IgD-negative memory B cell (primary cell): ENCODE measurements at regions not wholly inside any gene's neighbourhood (a gene's known extent, or its start where the extent isn't known, plus 50 kb on each side); places are given as distances from the start of the nearest gene placed in this dataset.

Experiments used
- H3K27ac Mint-ChIP-seq, 3 donors: one replicate each; pipeline ENCODE4 v1.8.0; 2020 to 2022; ENCODE audit warnings: mild to moderate bottlenecking in 3 of 3, mixed read lengths in 3 of 3, moderate library complexity in 1 of 3
- H3K27me3 Mint-ChIP-seq: one replicate; pipeline ENCODE4 v1.8.0; 2021; ENCODE audit warnings: mixed read lengths
- H3K36me3 Mint-ChIP-seq: one replicate; pipeline ENCODE4 v1.8.0; 2020; ENCODE audit warnings: mild to moderate bottlenecking, mixed read lengths
- H3K4me1 Mint-ChIP-seq, 3 donors: one replicate each; pipeline ENCODE4 v1.8.0; 2020 to 2022; ENCODE audit warnings: mixed read lengths in 3 of 3, mild to moderate bottlenecking in 1 of 3
- H3K4me3 Mint-ChIP-seq, 4 donors: one replicate each; pipeline ENCODE4 v1.8.0; 2020 to 2022; ENCODE audit warnings: mild to moderate bottlenecking in 4 of 4, mixed read lengths in 4 of 4, moderate library complexity in 3 of 4
- H3K9me3 Mint-ChIP-seq, 3 donors: one replicate each; pipeline ENCODE4 v1.8.0; 2020 to 2021; ENCODE audit warnings: mixed read lengths in 3 of 3, mild to moderate bottlenecking in 1 of 3

GRCh38 chr14:23694949-23695663 lies 58.9 kb downstream of the DHRS2 start:
- no peak overlapping the region for H3K4me3 Mint-ChIP-seq

GRCh38 chr14:23695664-23695999 lies 59.5 kb downstream of the DHRS2 start:
- peaks cover 8% of the 10 kb centered on the region for H3K27me3 Mint-ChIP-seq
- no peaks in the 10 kb centered on the region for H3K36me3 Mint-ChIP-seq
- no peak overlapping the region for H3K4me3 Mint-ChIP-seq
- H3K9me3 Mint-ChIP-seq = peaks cover 0 to 4% (median 0%) of the 10 kb centered on the region in 3 donors
- H3K27ac Mint-ChIP-seq = no peak overlapping the region
- H3K4me1 Mint-ChIP-seq = no peaks in the 10 kb centered on the region

More at GRCh38 chr14:23694949-23695663, 58.9 kb downstream of the DHRS2 start:
- Mint-ChIP-seq H3K36me3 (no peaks in the 10 kb centered on the region), H3K9me3 (peaks cover 0 to 4% (median 0%) of the 10 kb centered on the region in 3 donors), H3K4me1 (no peaks in the 10 kb centered on the region), H3K27ac (no peak overlapping the region), H3K27me3 (peaks cover 8% of the 10 kb centered on the region)

- Mint-ChIP-seq H3K36me3 (peaks cover 2% of the 10 kb centered on the region), H3K4me1 (no peaks in the 10 kb centered on the region), H3K9me3 (no peaks in the 10 kb centered on the region), H3K27ac (no peak overlapping the region), H3K4me3 (no peak overlapping the region), H3K27me3 (peaks cover 6% of the 10 kb centered on the region)
Observed at GRCh38 chr14:23696701-23697239, 60.6 kb downstream of the DHRS2 start.

GRCh38 chr14:23697680-23698079 lies 61.5 kb downstream of the DHRS2 start:
- Mint-ChIP-seq H3K9me3 (peaks cover 0 to 3% (median 0%) of the 10 kb centered on the region in 3 donors), H3K36me3 (peaks cover 2% of the 10 kb centered on the region), H3K4me3 (no peak overlapping the region), H3K4me1 (no peaks in the 10 kb centered on the region), H3K27me3 (peaks cover 6% of the 10 kb centered on the region), H3K27ac (no peak overlapping the region)

GRCh38 chr14:23702656-23703426 lies 66.7 kb downstream of the DHRS2 start:
- H3K27ac Mint-ChIP-seq = no peak overlapping the region
- peaks cover 3 to 9% (median 4%) of the 10 kb centered on the region in 3 donors for H3K9me3 Mint-ChIP-seq
- H3K4me3 Mint-ChIP-seq = no peak overlapping the region
- no peaks in the 10 kb centered on the region for H3K4me1 Mint-ChIP-seq
- H3K27me3 Mint-ChIP-seq = no peaks in the 10 kb centered on the region
- H3K36me3 Mint-ChIP-seq = peaks cover 2% of the 10 kb centered on the region

GRCh38 chr14:23704890-23705289 lies 68.7 kb downstream of the DHRS2 start:
- Mint-ChIP-seq H3K4me1 (no peaks in the 10 kb centered on the region), H3K9me3 (peaks cover 3 to 9% (median 4%) of the 10 kb centered on the region in 3 donors), H3K27ac (no peak overlapping the region), H3K4me3 (no peak overlapping the region), H3K27me3 (no peaks in the 10 kb centered on the region), H3K36me3 (peaks cover 2% of the 10 kb centered on the region)

- Mint-ChIP-seq H3K4me1 (no peaks in the 10 kb centered on the region), H3K36me3 (no peaks in the 10 kb centered on the region), H3K4me3 (no peak overlapping the region), H3K27ac (no peak overlapping the region), H3K9me3 (peaks cover 3 to 8% (median 4%) of the 10 kb centered on the region in 3 donors), H3K27me3 (no peaks in the 10 kb centered on the region)
Observed at GRCh38 chr14:23707415-23707814, 71.3 kb downstream of the DHRS2 start.

GRCh38 chr14:23708343-23708742 lies 72.2 kb downstream of the DHRS2 start:
- Mint-ChIP-seq H3K27me3 (peaks cover 4% of the 10 kb centered on the region), H3K27ac (no peak overlapping the region), H3K4me1 (no peaks in the 10 kb centered on the region), H3K9me3 (peaks cover 3 to 4% (median 4%) of the 10 kb centered on the region in 3 donors), H3K4me3 (no peak overlapping the region), H3K36me3 (no peaks in the 10 kb centered on the region)

GRCh38 chr14:23709923-23710322 lies 73.8 kb downstream of the DHRS2 start:
- H3K9me3 Mint-ChIP-seq = peaks cover 0 to 3% (median 0%) of the 10 kb centered on the region in 3 donors
- H3K4me1 Mint-ChIP-seq = no peaks in the 10 kb centered on the region
- H3K4me3 Mint-ChIP-seq = no peak overlapping the region
- no peaks in the 10 kb centered on the region for H3K36me3 Mint-ChIP-seq
- H3K27ac Mint-ChIP-seq = no peak overlapping the region
- peaks cover 4% of the 10 kb centered on the region for H3K27me3 Mint-ChIP-seq

- Mint-ChIP-seq H3K36me3 (no peaks in the 10 kb centered on the region), H3K4me1 (no peaks in the 10 kb centered on the region), H3K9me3 (no peaks in the 10 kb centered on the region), H3K27ac (no peak overlapping the region), H3K4me3 (no peak overlapping the region), H3K27me3 (peaks cover 4% of the 10 kb centered on the region)
Observed at GRCh38 chr14:23712287-23712686, 76.1 kb downstream of the DHRS2 start.

GRCh38 chr14:23719225-23719985 lies 83.2 kb downstream of the DHRS2 start:
- no peaks in the 10 kb centered on the region for H3K36me3 Mint-ChIP-seq
- no peak overlapping the region for H3K27ac Mint-ChIP-seq
- H3K9me3 Mint-ChIP-seq = peaks cover 0 to 3% (median 0%) of the 10 kb centered on the region in 3 donors
- no peaks in the 10 kb centered on the region for H3K27me3 Mint-ChIP-seq
- no peak overlapping the region for H3K4me3 Mint-ChIP-seq
- no peaks in the 10 kb centered on the region for H3K4me1 Mint-ChIP-seq

- Mint-ChIP-seq H3K9me3 (peaks cover 0 to 3% (median 0%) of the 10 kb centered on the region in 3 donors), H3K36me3 (no peaks in the 10 kb centered on the region), H3K27ac (no peak overlapping the region), H3K4me1 (no peaks in the 10 kb centered on the region), H3K4me3 (no peak overlapping the region), H3K27me3 (peaks cover 3% of the 10 kb centered on the region)
Observed at GRCh38 chr14:23722675-23723074, 86.5 kb downstream of the DHRS2 start.

- H3K27ac Mint-ChIP-seq = no peak overlapping the region
- no peak overlapping the region for H3K4me3 Mint-ChIP-seq
- no peaks in the 10 kb centered on the region for H3K4me1 Mint-ChIP-seq
Observed at GRCh38 chr14:23723911-23724310, 87.7 kb downstream of the DHRS2 start.

GRCh38 chr14:23725528-23725927 lies 89.4 kb downstream of the DHRS2 start:
- Mint-ChIP-seq H3K4me1 (no peaks in the 10 kb centered on the region), H3K27ac (peak overlapping the region in 1 of 3 donors; percentile 26)

More at GRCh38 chr14:23723911-23724310, 87.7 kb downstream of the DHRS2 start:
- peaks cover 3% of the 10 kb centered on the region for H3K27me3 Mint-ChIP-seq
- H3K9me3 Mint-ChIP-seq = peaks cover 0 to 3% (median 0%) of the 10 kb centered on the region in 3 donors
- H3K36me3 Mint-ChIP-seq = no peaks in the 10 kb centered on the region

More at GRCh38 chr14:23725528-23725927, 89.4 kb downstream of the DHRS2 start:
- Mint-ChIP-seq H3K36me3 (no peaks in the 10 kb centered on the region), H3K4me3 (no peak overlapping the region), H3K27me3 (peaks cover 9% of the 10 kb centered on the region), H3K9me3 (peaks cover 0 to 3% (median 0%) of the 10 kb centered on the region in 3 donors)
